ENCODE measurements at regions not wholly inside any gene's neighbourhood (a gene's known extent, or its start where the extent isn't known, plus 50 kb on each side); places are given as distances from the start of the nearest gene placed in this dataset.

DNA sequence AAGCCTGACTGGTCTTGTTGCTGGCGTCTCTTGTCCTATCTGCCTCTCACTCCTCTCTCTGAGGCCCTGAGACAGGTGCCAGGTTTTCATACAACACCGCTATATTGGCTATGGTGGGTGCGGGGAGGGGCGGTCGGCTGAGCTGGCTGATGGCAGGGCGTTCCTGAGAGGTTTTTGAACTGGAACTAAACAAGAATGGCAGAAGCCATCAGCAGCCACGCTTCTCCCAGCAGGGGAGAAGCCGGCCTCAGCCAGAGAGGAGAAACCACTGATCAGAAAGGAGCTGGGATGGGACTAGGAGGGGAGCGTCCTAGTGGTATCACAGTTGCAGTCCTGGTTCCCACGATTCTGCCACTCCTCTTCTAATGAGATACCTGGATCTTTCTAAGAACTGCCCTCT, 89.9 kb upstream of the PRR23E start:
- POLR2A ChIA-PET, result no interaction called here
- no peaks in the 10 kb centered on the region for H3K27me3 ChIP-seq (ENCODE audit: control insufficient read depth in 2 of 2, insufficient read depth in 2 of 2, low read length in 2 of 2)
- no TSS peak for BruUV-seq (replicated peaks)
- no peak for FAIRE-seq
- H4K20me1 ChIP-seq (replicated peaks; ENCODE audit: control insufficient read depth, extremely low read depth, insufficient read depth, low read length), result no peaks in the 10 kb centered on the region
- DNase-seq (ENCODE audit: low read depth, low spot score), result no peak
- H3K9ac ChIP-seq (replicated peaks; ENCODE audit: extremely low read depth, insufficient read depth, low read length), result no peak overlapping the region
- no peaks in the 10 kb centered on the region for H3K9me1 ChIP-seq (replicated peaks; ENCODE audit: control insufficient read depth, extremely low read depth, insufficient read depth, low read length)
- H2AFZ ChIP-seq (ENCODE audit: low read depth, low read length), result no peak overlapping the region
- dilution Hi-C loops (cut with MboI; ENCODE audit: extremely low pct_ligation_motif_present, low sequenced_read_pairs), result no loop called here
- H3K27ac ChIP-seq (ENCODE audit: insufficient read depth, low read depth, low read length), result no peak overlapping the region
- H3K4me2 ChIP-seq (ENCODE audit: insufficient read depth, low read length), result no peak overlapping the region
- no peaks in the 10 kb centered on the region for H3K36me3 ChIP-seq (ENCODE audit: control insufficient read depth in 2 of 2, extremely low read depth in 1 of 2, insufficient read depth in 2 of 2, low read length in 2 of 2)
- H3K4me1 ChIP-seq (ENCODE audit: control insufficient read depth, extremely low read depth, insufficient read depth, low read length), result no peaks in the 10 kb centered on the region
- no peaks in the 10 kb centered on the region for H3K9me3 ChIP-seq (replicated peaks; ENCODE audit: control insufficient read depth, insufficient read depth, low read length)
- no peak overlapping the region for H3K4me3 ChIP-seq (replicated peaks in 1 of 3; ENCODE audit: insufficient read depth in 1 of 3, low read depth in 1 of 3, low read length in 3 of 3)
- TF ChIP-seq FOS (IDR thresholded peaks at IDR 0.05; ENCODE audit: borderline replicate concordance, insufficient read depth, low read length), result no peak
- no peak for TF ChIP-seq POLR2A (IDR thresholded peaks at IDR 0.05; ENCODE audit: low read depth, low read length)
- no peak for TF ChIP-seq EZH2 (IDR thresholded peaks at IDR 0.05; ENCODE audit: borderline replicate concordance, low read depth, low read length, severe bottlenecking)
- TF ChIP-seq, protein P1, sequence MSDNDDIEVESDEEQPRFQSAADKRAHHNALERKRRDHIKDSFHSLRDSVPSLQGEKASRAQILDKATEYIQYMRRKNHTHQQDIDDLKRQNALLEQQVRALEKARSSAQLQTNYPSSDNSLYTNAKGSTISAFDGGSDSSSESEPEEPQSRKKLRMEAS (IDR thresholded peaks at IDR 0.05; ENCODE audit: insufficient read depth, insufficient read length), result no peak
- TF ChIP-seq, protein P2, sequence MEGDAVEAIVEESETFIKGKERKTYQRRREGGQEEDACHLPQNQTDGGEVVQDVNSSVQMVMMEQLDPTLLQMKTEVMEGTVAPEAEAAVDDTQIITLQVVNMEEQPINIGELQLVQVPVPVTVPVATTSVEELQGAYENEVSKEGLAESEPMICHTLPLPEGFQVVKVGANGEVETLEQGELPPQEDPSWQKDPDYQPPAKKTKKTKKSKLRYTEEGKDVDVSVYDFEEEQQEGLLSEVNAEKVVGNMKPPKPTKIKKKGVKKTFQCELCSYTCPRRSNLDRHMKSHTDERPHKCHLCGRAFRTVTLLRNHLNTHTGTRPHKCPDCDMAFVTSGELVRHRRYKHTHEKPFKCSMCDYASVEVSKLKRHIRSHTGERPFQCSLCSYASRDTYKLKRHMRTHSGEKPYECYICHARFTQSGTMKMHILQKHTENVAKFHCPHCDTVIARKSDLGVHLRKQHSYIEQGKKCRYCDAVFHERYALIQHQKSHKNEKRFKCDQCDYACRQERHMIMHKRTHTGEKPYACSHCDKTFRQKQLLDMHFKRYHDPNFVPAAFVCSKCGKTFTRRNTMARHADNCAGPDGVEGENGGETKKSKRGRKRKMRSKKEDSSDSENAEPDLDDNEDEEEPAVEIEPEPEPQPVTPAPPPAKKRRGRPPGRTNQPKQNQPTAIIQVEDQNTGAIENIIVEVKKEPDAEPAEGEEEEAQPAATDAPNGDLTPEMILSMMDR (IDR thresholded peaks at IDR 0.05; ENCODE audit: extremely low read depth in 1 of 2, insufficient read depth in 1 of 2, low read depth in 1 of 2, low read length in 2 of 2), result no peak
- TF ChIP-seq POLR2AphosphoS5 (IDR thresholded peaks at IDR 0.05; ENCODE audit: insufficient read depth, low read depth, low read length), result no peak
- TF ChIP-seq MYC (IDR thresholded peaks at IDR 0.05; ENCODE audit: low read depth, low read length), result no peak
- TF ChIP-seq GATA2 (IDR thresholded peaks at IDR 0.05; ENCODE audit: insufficient read depth, insufficient read length, low read depth, low read length), result no peak
- TF ChIP-seq JUN (IDR thresholded peaks at IDR 0.05; ENCODE audit: borderline replicate concordance, insufficient read depth, insufficient read length, low read depth), result no peak
- no peaks in the 10 kb centered on the region for H3K79me2 ChIP-seq (ENCODE audit: control insufficient read depth, insufficient read depth, low read length)
- intact Hi-C loops (cut with micrococcal nuclease), result no loop called here
- CTCF ChIA-PET, result interaction anchor here (1.4 kb wide), 1 partner anchor 19 kb away, joined by 3 read pairs; no protein-coding TSS in a partner anchor
